CD4-positive, alpha-beta T cell (primary cell): ENCODE measurements at regions not wholly inside any gene's neighbourhood (a gene's known extent, or its start where the extent isn't known, plus 50 kb on each side); places are given as distances from the start of the nearest gene placed in this dataset.

Source experiments
- ATAC-seq: fragments of 200-7000 bp; cut with Tn5 transposase; one replicate; pipeline ENCODE4 v1.10.0; 2022; ENCODE audit warnings: mild to moderate bottlenecking; ENCODE audit not compliant: poor library complexity
- CTCF ChIA-PET: fragments of 350-600 bp; sonication (Branson Sonifier 250); formaldehyde crosslinking; loops from one replicate; lab custom pipeline; 2021; ENCODE audit warnings: antibody characterized with exemption, inconsistent platforms; lab: Charles Lee
- POLR2A ChIA-PET: fragments of 350-600 bp; sonication (Branson Sonifier 250); formaldehyde crosslinking; loops from one replicate; lab custom pipeline; 2021; ENCODE audit warnings: antibody characterized with exemption, inconsistent platforms; lab: Charles Lee
- DNase-seq, 14 experiments: peaks; one replicate each; pipeline ENCODE4 v3.0.0-alpha.2; 2013 to 2020; ENCODE audit warnings: mixed read lengths in 2 of 14
- H3K27ac ChIP-seq, 2 donors: one replicate each; pipeline versions ENCODE4 v1.5.1 to v1.7.0; 2013; ENCODE audit warnings: low read length in 2 of 2, low read depth in 1 of 2, mild to moderate bottlenecking in 1 of 2
- H3K27me3 ChIP-seq, 2 experiments: 1 replicate in 1 of 2; 2 replicates in 1 of 2; pipeline versions ENCODE4 v1.6.1 to v1.7.0; 2013; ENCODE audit warnings: low read length in 2 of 2, control low read depth in 1 of 2, mild to moderate bottlenecking in 1 of 2, moderate library complexity in 1 of 2; ENCODE audit not compliant: insufficient read depth in 2 of 2, control insufficient read depth in 1 of 2
- H3K36me3 ChIP-seq: one replicate; pipeline ENCODE4 v1.6.1; 2013; ENCODE audit warnings: low read length, control low read depth; ENCODE audit not compliant: insufficient read depth
- H3K4me1 ChIP-seq: one replicate; pipeline ENCODE4 v1.6.1; 2013; ENCODE audit warnings: low read length, control low read depth; ENCODE audit not compliant: insufficient read depth
- H3K4me3 ChIP-seq: one replicate; pipeline ENCODE4 v1.5.1; 2013; ENCODE audit warnings: mild to moderate bottlenecking, low read length, moderate library complexity
- H3K9me3 ChIP-seq, 2 experiments: 1 replicate in 1 of 2; 2 replicates in 1 of 2; pipeline versions ENCODE4 v1.6.1 to v1.7.0; 2013; ENCODE audit warnings: low read length in 2 of 2, mild to moderate bottlenecking in 2 of 2, control low read depth in 1 of 2, moderate library complexity in 1 of 2; ENCODE audit not compliant: control insufficient read depth in 1 of 2, insufficient read depth in 1 of 2
- H3K27ac Mint-ChIP-seq: one replicate; pipeline ENCODE4 v1.8.0; 2020; ENCODE audit warnings: mixed read lengths
- H3K27me3 Mint-ChIP-seq: one replicate; pipeline ENCODE4 v1.8.0; 2021; ENCODE audit warnings: mixed read lengths
- H3K36me3 Mint-ChIP-seq: one replicate; pipeline ENCODE4 v1.8.0; 2021; ENCODE audit warnings: low read depth, mixed read lengths
- H3K4me1 Mint-ChIP-seq: one replicate; pipeline ENCODE4 v1.8.0; 2021; ENCODE audit warnings: low read depth, mixed read lengths
- H3K4me3 Mint-ChIP-seq: one replicate; pipeline ENCODE4 v1.8.0; 2020; ENCODE audit warnings: mild to moderate bottlenecking, mixed read lengths
- H3K9me3 Mint-ChIP-seq: one replicate; pipeline ENCODE4 v1.8.0; 2020; ENCODE audit warnings: mixed read lengths
- CTCF ChIP-seq: fragments of 200-600 bp; IDR thresholded peaks from one replicate; pipeline ENCODE4 v1.8.0; 2022; ENCODE audit warnings: antibody characterized with exemption, mild to moderate bottlenecking
- intact Hi-C, 2 experiments: fragments of 100-400 bp; cut with DNase I in 1 of 2; cut with micrococcal nuclease in 1 of 2; formaldehyde crosslinking; loops; one replicate each; pipeline versions ENCODE4 v1.15.1 to v1.9.0; 2023 to 2025; cut with DNase I, micrococcal nuclease

GRCh38 chr5:2866662-2867372, 115.3 kb upstream of the IRX2 start:
- Mint-ChIP-seq H3K36me3 (no peaks in the 10 kb centered on the region), H3K9me3 (peaks cover 2% of the 10 kb centered on the region), H3K27ac (no peak overlapping the region), H3K4me3 (no peak overlapping the region), H3K27me3 (no peaks in the 10 kb centered on the region), H3K4me1 (no peaks in the 10 kb centered on the region)
- Histone ChIP-seq H3K9me3 (peaks cover 0 to 56% of the 10 kb centered on the region in 2 experiments), H3K36me3 (no peaks in the 10 kb centered on the region), H3K4me3 (no peak overlapping the region), H3K27me3 (no peaks in the 10 kb centered on the region), H3K27ac (no peak overlapping the region), H3K4me1 (no peaks in the 10 kb centered on the region)
- DNase-seq (no peak), ATAC-seq (no peak)
- no peak for TF ChIP-seq CTCF
- POLR2A ChIA-PET, result no interaction called here
- CTCF ChIA-PET, result no interaction called here
- intact Hi-C loops, result no loop called here

DNA sequence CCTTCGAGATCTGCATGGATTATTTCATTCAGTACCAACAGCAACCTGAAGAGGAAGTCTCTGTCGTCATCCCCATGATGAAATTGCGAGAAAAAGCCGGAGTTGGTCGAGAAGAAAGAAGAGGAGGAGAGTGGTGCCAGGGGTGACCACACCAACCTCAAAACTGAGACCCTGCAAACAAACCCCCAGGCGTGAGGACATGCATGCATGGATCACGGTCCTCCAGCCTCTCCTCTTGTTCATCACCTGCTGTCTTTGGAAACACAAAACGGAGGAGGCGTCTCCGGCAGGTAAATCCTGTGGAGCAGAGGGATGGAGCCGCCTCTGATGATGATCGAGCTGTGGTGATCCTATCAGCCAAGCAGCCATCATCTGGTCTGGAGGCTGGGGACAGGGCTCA, 114.4 kb upstream of the IRX2 start:
- no peak for TF ChIP-seq CTCF
- Mint-ChIP-seq H3K4me3 (no peak overlapping the region), H3K27me3 (no peaks in the 10 kb centered on the region), H3K4me1 (no peaks in the 10 kb centered on the region), H3K9me3 (peaks cover 2% of the 10 kb centered on the region), H3K36me3 (no peaks in the 10 kb centered on the region), H3K27ac (no peak overlapping the region)
- H3K4me3 ChIP-seq, result no peak overlapping the region
- ChIA-PET POLR2A (no interaction called here), CTCF (no interaction called here)
- DNase-seq, result no peak
- no peak overlapping the region for H3K27ac ChIP-seq
- H3K27me3 ChIP-seq, result no peaks in the 10 kb centered on the region
- H3K4me1 ChIP-seq, result no peaks in the 10 kb centered on the region
- ATAC-seq, result no peak
- no peaks in the 10 kb centered on the region for H3K36me3 ChIP-seq
- intact Hi-C loops, result no loop called here
- peaks cover 0 to 57% of the 10 kb centered on the region in 2 experiments for H3K9me3 ChIP-seq

DNA sequence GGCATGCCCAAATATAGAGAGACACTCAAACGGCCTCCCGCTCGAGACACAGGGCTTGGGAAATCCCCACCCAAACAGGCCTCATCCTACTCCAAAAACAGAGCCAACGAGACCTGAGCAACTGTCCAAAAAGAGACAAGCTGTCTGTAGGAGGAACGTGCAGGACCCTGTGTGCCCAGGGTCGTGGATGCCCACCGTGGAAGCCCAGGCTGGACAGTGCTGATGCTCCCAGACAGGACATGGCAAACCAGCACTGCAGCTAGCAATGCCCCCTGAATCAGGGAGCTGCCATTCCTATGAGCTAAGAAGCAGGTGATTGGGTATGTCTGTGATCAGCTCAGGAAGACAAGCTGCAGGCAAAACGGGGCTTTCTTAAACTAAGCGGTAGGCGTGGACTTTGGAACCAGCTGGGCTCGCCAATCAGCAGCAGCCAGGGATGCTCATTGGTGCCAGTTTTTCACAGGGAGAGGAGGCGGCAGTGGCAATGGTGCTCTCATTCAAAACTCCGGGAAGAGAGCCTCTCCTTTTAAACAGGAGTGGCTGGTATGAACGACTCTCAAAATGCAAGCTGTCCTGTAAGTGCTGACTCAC, 113.1 kb upstream of the IRX2 start:
- no peak for ATAC-seq
- POLR2A ChIA-PET, result no interaction called here

More for the DNA sequence above, 113.1 kb upstream of the IRX2 start:
- H3K9me3 ChIP-seq, result peaks cover 0 to 61% of the 10 kb centered on the region in 2 experiments
- H3K27me3 Mint-ChIP-seq, result no peaks in the 10 kb centered on the region
- no peaks in the 10 kb centered on the region for H3K4me1 ChIP-seq
- CTCF ChIA-PET, result no interaction called here
- no peaks in the 10 kb centered on the region for H3K27me3 ChIP-seq
- no peak overlapping the region for H3K4me3 Mint-ChIP-seq
- H3K27ac Mint-ChIP-seq, result no peak overlapping the region
- no peak for TF ChIP-seq CTCF
- intact Hi-C loops, result no loop called here
- H3K9me3 Mint-ChIP-seq, result peaks cover 2% of the 10 kb centered on the region
- no peaks in the 10 kb centered on the region for H3K36me3 ChIP-seq
- H3K4me3 ChIP-seq, result no peak overlapping the region
- no peak overlapping the region for H3K27ac ChIP-seq
- H3K36me3 Mint-ChIP-seq, result no peaks in the 10 kb centered on the region
- no peaks in the 10 kb centered on the region for H3K4me1 Mint-ChIP-seq
- no peak for DNase-seq
